Stimulated activated memory B cell treated with anti-CD40 and anti-IgM and Interleukin-4, amounts not matched to agents 10 μg/mL and 1 μg/mL and 100 μg/mL, for 72 hours (primary cell): ENCODE measurements at regions not wholly inside any gene's neighbourhood (a gene's known extent, or its start where the extent isn't known, plus 50 kb on each side); places are given as distances from the start of the nearest gene placed in this dataset.

Experiments
- ATAC-seq: fragments of 150-1000 bp; cut with Tn5 transposase; 2 replicates; pipeline ENCODE4 v1.10.0; 2021
- H3K27ac Mint-ChIP-seq: one replicate; pipeline ENCODE4 v1.8.0; 2022; ENCODE audit warnings: mild to moderate bottlenecking, mixed read lengths
- H3K27me3 Mint-ChIP-seq: one replicate; pipeline ENCODE4 v1.8.0; 2022; ENCODE audit warnings: mixed read lengths
- H3K36me3 Mint-ChIP-seq: one replicate; pipeline ENCODE4 v1.8.0; 2022; ENCODE audit warnings: mixed read lengths
- H3K4me1 Mint-ChIP-seq: one replicate; pipeline ENCODE4 v1.8.0; 2022; ENCODE audit warnings: mixed read lengths
- H3K4me3 Mint-ChIP-seq: one replicate; pipeline ENCODE4 v1.8.0; 2022; ENCODE audit warnings: mild to moderate bottlenecking, moderate library complexity, mixed read lengths
- H3K9me3 Mint-ChIP-seq: one replicate; pipeline ENCODE4 v1.8.0; 2022; ENCODE audit warnings: mixed read lengths

GRCh38 chr9:82375041-82375440 lies 386.5 kb downstream of the SPATA31D1 start:
- no peak for ATAC-seq
- H3K4me1 Mint-ChIP-seq = no peaks in the 10 kb centered on the region
- H3K9me3 Mint-ChIP-seq = no peaks in the 10 kb centered on the region
- no peaks in the 10 kb centered on the region for H3K27me3 Mint-ChIP-seq
- no peak overlapping the region for H3K27ac Mint-ChIP-seq
- no peak overlapping the region for H3K4me3 Mint-ChIP-seq
- H3K36me3 Mint-ChIP-seq = no peaks in the 10 kb centered on the region

GRCh38 chr9:82376677-82377232 lies 388.2 kb downstream of the SPATA31D1 start:
- no peak for ATAC-seq
- H3K4me3 Mint-ChIP-seq = no peak overlapping the region
- H3K4me1 Mint-ChIP-seq = no peaks in the 10 kb centered on the region
- no peak overlapping the region for H3K27ac Mint-ChIP-seq
- no peaks in the 10 kb centered on the region for H3K27me3 Mint-ChIP-seq
- H3K36me3 Mint-ChIP-seq = no peaks in the 10 kb centered on the region
- no peaks in the 10 kb centered on the region for H3K9me3 Mint-ChIP-seq

GRCh38 chr9:82382887-82383616 lies 394.5 kb downstream of the SPATA31D1 start:
- no peak for ATAC-seq
- H3K4me3 Mint-ChIP-seq = no peak overlapping the region
- H3K9me3 Mint-ChIP-seq = no peaks in the 10 kb centered on the region
- H3K27ac Mint-ChIP-seq = no peak overlapping the region
- no peaks in the 10 kb centered on the region for H3K4me1 Mint-ChIP-seq
- no peaks in the 10 kb centered on the region for H3K27me3 Mint-ChIP-seq
- H3K36me3 Mint-ChIP-seq = no peaks in the 10 kb centered on the region

DNA sequence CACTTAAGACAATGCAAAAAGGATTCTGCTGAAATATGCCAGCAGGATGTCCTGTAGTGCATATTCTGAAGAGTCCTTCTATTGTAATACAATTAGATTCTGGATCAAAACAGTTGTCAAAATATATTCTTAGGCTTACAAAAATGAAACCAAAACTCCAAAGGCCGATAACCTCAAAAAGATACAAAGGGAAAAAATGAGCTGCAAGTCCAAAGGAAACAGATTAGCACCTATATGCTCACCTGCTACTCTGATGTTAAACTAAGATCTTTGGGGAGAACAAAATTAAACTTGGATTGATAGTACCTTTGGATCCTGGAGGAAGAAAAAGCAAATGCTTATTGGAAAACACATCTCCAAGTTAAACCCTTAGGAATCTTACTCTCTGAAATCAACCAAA lies 397.1 kb downstream of the SPATA31D1 start:
- no peaks in the 10 kb centered on the region for H3K27me3 Mint-ChIP-seq
- H3K4me1 Mint-ChIP-seq = no peaks in the 10 kb centered on the region
- no peak overlapping the region for H3K4me3 Mint-ChIP-seq
- H3K9me3 Mint-ChIP-seq = no peaks in the 10 kb centered on the region
- no peaks in the 10 kb centered on the region for H3K36me3 Mint-ChIP-seq
- no peak overlapping the region for H3K27ac Mint-ChIP-seq
- ATAC-seq = no peak

DNA sequence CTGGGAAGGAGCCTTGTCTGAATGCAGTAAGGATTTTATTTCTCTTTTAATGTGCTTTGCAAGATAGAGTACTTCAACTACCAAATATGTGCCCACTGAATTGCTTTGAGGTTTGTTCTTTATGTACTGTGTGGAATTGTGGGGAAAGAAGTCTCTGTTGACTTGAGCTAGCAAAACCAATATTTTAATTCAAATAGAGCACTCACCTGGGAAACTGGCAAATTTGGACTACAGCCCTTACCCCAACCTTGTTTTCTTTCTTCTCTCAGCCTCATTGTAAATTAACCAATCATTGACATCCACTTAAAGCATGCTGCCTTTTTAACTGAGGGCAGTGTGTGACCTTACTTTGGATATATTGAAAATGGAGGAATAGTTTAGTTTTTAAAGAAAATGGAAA lies 409.0 kb downstream of the SPATA31D1 start:
- Mint-ChIP-seq H3K27me3 (peaks cover 22% of the 10 kb centered on the region), H3K27ac (no peak overlapping the region), H3K36me3 (no peaks in the 10 kb centered on the region), H3K9me3 (no peaks in the 10 kb centered on the region), H3K4me3 (no peak overlapping the region), H3K4me1 (no peaks in the 10 kb centered on the region)
- no peak for ATAC-seq

GRCh38 chr9:82404196-82404870 lies 415.8 kb downstream of the SPATA31D1 start:
- ATAC-seq = no peak
- no peak overlapping the region for H3K27ac Mint-ChIP-seq
- no peak overlapping the region for H3K4me3 Mint-ChIP-seq
- H3K36me3 Mint-ChIP-seq = no peaks in the 10 kb centered on the region
- peaks cover 13% of the 10 kb centered on the region for H3K27me3 Mint-ChIP-seq
- no peaks in the 10 kb centered on the region for H3K9me3 Mint-ChIP-seq
- peaks cover under 1% of the 10 kb centered on the region for H3K4me1 Mint-ChIP-seq

DNA sequence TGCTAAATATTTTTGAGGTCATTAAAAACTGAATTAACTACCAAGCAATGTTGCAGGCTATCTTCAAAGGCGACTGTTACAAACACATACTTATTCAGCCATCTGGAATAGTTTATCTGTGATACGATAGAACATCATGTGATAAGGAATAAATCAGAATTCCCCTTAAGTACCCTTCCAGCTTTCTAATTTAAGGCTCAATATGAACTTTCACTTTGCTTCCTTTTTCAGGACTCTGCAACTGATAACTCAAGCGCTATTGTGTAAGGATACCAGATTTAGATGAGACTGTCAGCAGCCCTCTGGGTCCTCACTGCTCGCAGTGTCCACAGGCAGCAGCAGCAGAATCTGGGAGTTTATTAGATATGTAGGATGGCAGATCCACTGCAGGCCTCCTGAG lies 416.3 kb downstream of the SPATA31D1 start:
- H3K27me3 Mint-ChIP-seq = peaks cover 8% of the 10 kb centered on the region
- no peak for ATAC-seq
- H3K4me1 Mint-ChIP-seq = peaks cover 6% of the 10 kb centered on the region
- no peaks in the 10 kb centered on the region for H3K9me3 Mint-ChIP-seq
- no peak overlapping the region for H3K27ac Mint-ChIP-seq
- H3K4me3 Mint-ChIP-seq = no peak overlapping the region
- H3K36me3 Mint-ChIP-seq = no peaks in the 10 kb centered on the region

- H3K27me3 Mint-ChIP-seq = no peaks in the 10 kb centered on the region
- peaks cover 19% of the 10 kb centered on the region for H3K4me1 Mint-ChIP-seq
- no peak overlapping the region for H3K27ac Mint-ChIP-seq
- ATAC-seq = no peak
- H3K9me3 Mint-ChIP-seq = no peaks in the 10 kb centered on the region
- H3K36me3 Mint-ChIP-seq = no peaks in the 10 kb centered on the region
- no peak overlapping the region for H3K4me3 Mint-ChIP-seq
These were observed 418.0 kb downstream of the SPATA31D1 start for GRCh38 chr9:82406456-82407085.

DNA sequence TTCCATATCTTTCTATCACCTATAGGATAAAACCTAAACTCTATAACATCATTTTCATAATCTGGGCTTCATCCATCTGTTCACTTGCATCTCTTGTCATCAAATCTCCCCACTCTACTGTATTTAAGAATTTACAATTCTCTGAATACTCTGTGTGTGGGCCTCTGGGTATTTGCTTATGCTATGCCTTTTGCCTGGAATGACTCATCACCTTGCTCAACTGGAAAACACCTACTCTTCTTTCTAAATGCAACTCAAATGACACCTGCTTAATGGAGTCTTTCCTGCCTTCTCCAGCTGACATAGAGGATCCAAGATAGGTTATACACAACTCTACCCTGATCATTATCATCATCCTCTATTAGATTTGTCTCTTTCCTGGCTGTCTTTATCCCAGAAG lies 421.7 kb downstream of the SPATA31D1 start:
- H3K9me3 Mint-ChIP-seq = peaks cover 3% of the 10 kb centered on the region
- H3K36me3 Mint-ChIP-seq = no peaks in the 10 kb centered on the region
- H3K4me1 Mint-ChIP-seq = peaks cover 23% of the 10 kb centered on the region
- H3K4me3 Mint-ChIP-seq = no peak overlapping the region
- H3K27ac Mint-ChIP-seq = no peak overlapping the region
- ATAC-seq = peak; percentile 70
- no peaks in the 10 kb centered on the region for H3K27me3 Mint-ChIP-seq

DNA sequence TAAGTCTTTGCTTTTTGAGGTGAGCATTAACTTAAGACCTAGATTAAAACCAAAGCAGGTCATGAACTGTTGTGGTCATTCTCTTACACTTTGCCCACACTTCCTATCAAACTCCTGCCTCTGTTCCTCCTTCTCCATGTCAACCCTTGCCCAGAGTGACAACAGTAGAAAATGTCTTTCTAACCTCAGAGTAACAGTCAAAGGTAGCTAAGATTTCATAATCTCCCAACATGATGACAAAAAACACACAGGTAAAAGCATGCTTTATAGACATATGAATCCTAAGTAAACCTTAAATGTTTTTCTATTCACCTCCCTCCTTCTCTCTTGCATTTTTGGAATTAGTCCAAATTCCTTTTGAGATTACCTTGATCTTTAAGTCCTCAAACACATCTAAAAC lies 422.3 kb downstream of the SPATA31D1 start:
- Mint-ChIP-seq H3K4me1 (peaks cover 23% of the 10 kb centered on the region), H3K36me3 (no peaks in the 10 kb centered on the region), H3K9me3 (peaks cover 3% of the 10 kb centered on the region), H3K27me3 (no peaks in the 10 kb centered on the region), H3K4me3 (no peak overlapping the region), H3K27ac (no peak overlapping the region)
- no peak for ATAC-seq

DNA sequence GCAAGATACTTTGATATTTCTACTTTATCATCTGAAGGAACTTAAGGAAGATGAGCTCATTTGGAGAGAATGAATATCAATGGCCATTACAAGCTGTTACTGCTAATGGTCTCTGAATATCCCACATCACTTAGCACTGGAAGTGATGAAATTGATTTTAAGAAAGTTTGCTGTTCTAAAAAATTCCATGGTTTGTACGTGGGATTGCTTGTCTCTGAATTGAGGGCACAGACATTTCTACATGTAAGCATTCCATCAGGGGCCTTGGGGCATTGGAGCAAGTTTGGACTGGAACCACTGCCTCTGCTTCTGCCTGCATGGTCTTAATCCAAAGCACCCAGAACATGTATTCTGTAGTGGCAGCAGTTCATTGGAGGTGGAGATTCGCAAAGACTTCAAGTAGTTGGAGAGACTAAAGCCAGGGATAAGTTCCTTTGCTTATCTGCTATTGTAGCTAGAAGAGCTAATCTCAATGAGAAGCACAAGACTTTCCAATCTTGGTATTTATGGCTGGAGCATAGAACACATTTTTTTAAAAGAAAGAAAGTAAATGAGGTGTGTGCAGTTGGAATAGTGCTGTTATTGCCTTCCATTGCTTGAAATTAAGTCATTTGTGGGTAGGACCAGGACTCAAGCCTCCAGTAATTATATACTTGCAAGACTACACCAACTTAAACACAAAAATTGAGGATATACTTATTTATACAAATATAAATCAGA lies 424.2 kb downstream of the SPATA31D1 start:
- H3K27me3 Mint-ChIP-seq = no peaks in the 10 kb centered on the region
- H3K9me3 Mint-ChIP-seq = peaks cover 3% of the 10 kb centered on the region
- H3K27ac Mint-ChIP-seq = no peak overlapping the region
- no peak overlapping the region for H3K4me3 Mint-ChIP-seq
- ATAC-seq = no peak
- peaks cover 23% of the 10 kb centered on the region for H3K4me1 Mint-ChIP-seq
- no peaks in the 10 kb centered on the region for H3K36me3 Mint-ChIP-seq

DNA sequence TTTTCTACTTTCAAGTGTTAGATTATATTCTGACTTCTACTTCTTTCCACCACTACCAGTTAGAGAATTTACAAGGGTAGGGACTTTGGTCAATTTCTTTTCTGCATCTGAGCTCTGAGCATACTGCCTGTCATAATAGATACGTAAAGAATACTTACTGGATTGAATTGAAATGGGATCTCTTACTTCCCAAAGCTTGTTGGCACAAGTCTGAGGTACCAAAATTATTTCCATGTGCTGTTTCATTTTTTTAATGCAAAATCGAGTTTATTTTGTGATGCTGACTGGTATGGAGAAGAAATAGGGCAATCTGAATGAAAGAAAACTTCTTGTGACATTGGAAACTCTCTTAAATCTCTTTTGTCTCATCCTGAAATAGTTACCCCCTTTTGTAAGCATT lies 428.9 kb downstream of the SPATA31D1 start:
- Mint-ChIP-seq H3K27me3 (no peaks in the 10 kb centered on the region), H3K36me3 (no peaks in the 10 kb centered on the region), H3K4me1 (no peaks in the 10 kb centered on the region), H3K4me3 (no peak overlapping the region), H3K27ac (no peak overlapping the region), H3K9me3 (peaks cover 6% of the 10 kb centered on the region)
- ATAC-seq = no peak

DNA sequence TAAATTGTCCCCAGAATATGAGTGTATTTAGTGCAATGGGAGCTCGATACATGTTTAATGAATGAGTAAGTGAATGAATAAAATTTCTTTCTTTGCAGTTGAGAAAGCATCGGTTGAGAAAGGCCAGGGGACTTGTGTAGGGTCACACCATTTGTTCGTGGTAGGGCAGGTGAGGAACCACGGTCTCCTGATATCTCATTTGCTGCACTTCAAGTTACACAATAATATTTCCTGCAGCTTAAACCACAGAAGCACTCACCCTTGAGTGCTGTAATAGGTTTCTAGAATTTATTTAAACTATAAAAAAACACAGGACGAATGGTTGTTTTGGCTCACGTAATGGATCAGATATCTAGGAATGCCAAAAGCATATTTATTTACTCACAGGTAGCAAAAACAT lies 429.8 kb downstream of the SPATA31D1 start:
- no peaks in the 10 kb centered on the region for H3K4me1 Mint-ChIP-seq
- peaks cover 6% of the 10 kb centered on the region for H3K9me3 Mint-ChIP-seq
- no peaks in the 10 kb centered on the region for H3K36me3 Mint-ChIP-seq
- H3K27ac Mint-ChIP-seq = no peak overlapping the region
- H3K4me3 Mint-ChIP-seq = no peak overlapping the region
- no peaks in the 10 kb centered on the region for H3K27me3 Mint-ChIP-seq
- no peak for ATAC-seq

DNA sequence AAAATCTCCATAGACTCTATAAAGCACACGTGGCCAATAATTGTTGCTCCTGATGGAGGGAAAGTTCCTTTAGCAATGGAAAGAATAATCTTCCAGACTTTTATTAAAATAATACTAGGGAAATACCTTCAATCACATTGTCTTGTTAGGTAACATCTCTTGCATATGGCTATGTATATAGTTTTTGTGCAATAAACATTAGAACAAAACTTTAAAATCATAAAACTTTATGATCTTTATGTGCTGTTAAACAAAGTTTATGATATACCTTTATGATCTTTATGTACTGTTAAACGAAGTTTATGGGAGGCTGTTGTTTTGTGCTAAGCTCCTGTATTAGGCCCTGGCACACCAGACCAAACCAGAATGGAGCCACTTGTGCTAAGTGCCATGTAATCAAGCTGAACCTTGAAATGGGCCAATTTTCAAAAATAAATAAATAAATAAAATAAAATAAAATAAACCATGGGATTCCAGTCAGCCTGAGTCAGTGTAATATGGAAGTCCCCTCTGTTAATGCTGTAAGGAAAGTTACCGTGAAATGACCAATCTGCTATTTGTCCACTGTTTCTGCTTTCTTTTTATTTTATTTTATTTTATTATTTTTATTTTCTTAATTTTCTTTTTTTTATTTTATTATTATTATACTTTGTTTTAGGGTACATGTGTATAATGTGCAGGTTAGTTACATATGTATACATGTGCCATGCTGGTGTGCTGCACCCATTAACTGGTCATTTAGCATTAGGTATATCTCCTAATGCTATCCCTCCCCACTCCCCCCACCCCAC lies 431.3 kb downstream of the SPATA31D1 start:
- H3K27me3 Mint-ChIP-seq = no peaks in the 10 kb centered on the region
- no peaks in the 10 kb centered on the region for H3K36me3 Mint-ChIP-seq
- H3K27ac Mint-ChIP-seq = no peak overlapping the region
- no peaks in the 10 kb centered on the region for H3K4me1 Mint-ChIP-seq
- no peak overlapping the region for H3K4me3 Mint-ChIP-seq
- no peak for ATAC-seq
- peaks cover 2% of the 10 kb centered on the region for H3K9me3 Mint-ChIP-seq
